ENCODE measurements at regions not wholly inside any gene's neighbourhood (a gene's known extent, or its start where the extent isn't known, plus 50 kb on each side); places are given as distances from the start of the nearest gene placed in this dataset.

DNA sequence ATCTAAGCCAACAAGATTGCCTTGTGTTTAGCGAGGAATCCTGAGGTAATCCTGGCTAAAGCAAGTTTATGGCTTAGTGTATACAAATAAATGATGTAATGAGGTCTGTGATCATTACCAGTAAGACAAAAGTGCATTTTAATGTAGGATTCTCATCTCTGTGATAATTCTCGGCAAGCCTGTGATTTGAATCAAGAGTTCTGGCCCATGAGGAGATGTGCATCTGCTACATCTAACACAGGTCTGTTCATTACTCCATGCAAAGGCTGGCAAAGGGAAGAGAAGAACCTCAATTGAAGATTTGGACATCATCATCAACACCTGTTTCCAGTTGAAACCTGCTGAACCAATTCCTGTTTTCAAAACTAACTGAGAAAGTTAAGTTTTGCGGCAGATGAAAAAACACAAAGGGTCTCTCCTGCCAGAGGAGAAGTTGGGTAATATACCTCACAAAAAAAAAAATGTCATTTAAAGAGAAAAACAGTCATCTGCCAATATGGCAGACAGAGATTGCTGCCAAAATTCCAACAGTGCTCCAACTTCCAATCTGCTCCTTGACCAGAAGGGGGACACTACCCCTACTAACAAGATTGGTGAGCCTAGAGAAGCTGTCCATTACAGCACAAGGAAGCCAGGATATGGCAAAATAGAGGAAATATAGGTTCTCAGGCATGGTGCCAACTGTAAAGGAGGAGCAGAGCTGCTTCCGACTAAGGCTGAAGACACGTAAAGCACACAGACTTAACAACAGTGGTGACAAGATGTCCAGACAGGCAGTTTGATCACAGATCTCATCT lies 453.7 kb downstream of the TTLL7 start:
- no peak for TF ChIP-seq GATA2 (IDR thresholded peaks at IDR 0.05; ENCODE audit: low read depth, low read length)
- no peak for TF ChIP-seq GATA3 (IDR thresholded peaks at IDR 0.05; ENCODE audit: low read depth, low read length)
